Activated CD8-positive, alpha-beta T cell treated with anti-CD3 and anti-CD28 coated beads for 36 hours (primary cell): ENCODE measurements at regions not wholly inside any gene's neighbourhood (a gene's known extent, or its start where the extent isn't known, plus 50 kb on each side); places are given as distances from the start of the nearest gene placed in this dataset.
"Not testable (repeated sequence)": the region's sequence is repeated elsewhere in the genome, so short reads cannot be mapped to it uniquely, and the experiment has no call there.

ENCODE experiments used
- ATAC-seq: fragments of 200-7000 bp; cut with Tn5 transposase; one replicate; pipeline ENCODE4 v1.10.0; 2021; ENCODE audit warnings: mild to moderate bottlenecking, moderate library complexity
- CTCF ChIA-PET: fragments of 350-600 bp; sonication (Branson Sonifier 250); formaldehyde crosslinking; loops from one replicate; lab custom pipeline; 2021; ENCODE audit warnings: antibody characterized with exemption; lab: Charles Lee
- POLR2A ChIA-PET: fragments of 350-600 bp; sonication (Branson Sonifier 250); formaldehyde crosslinking; loops from one replicate; lab custom pipeline; 2021; ENCODE audit warnings: antibody characterized with exemption; lab: Charles Lee
- DNase-seq: peaks from one replicate; pipeline ENCODE4 v3.0.0-alpha.2; 2020
- H3K27ac Mint-ChIP-seq: one replicate; pipeline ENCODE4 v1.8.0; 2021; ENCODE audit warnings: mild to moderate bottlenecking, mixed read lengths
- H3K27me3 Mint-ChIP-seq: one replicate; pipeline ENCODE4 v1.8.0; 2021; ENCODE audit warnings: mixed read lengths
- H3K36me3 Mint-ChIP-seq: one replicate; pipeline ENCODE4 v1.8.0; 2021; ENCODE audit warnings: low read depth, mixed read lengths
- H3K4me1 Mint-ChIP-seq: one replicate; pipeline ENCODE4 v1.8.0; 2021; ENCODE audit warnings: low read depth, mixed read lengths
- H3K4me3 Mint-ChIP-seq: one replicate; pipeline ENCODE4 v1.8.0; 2021; ENCODE audit warnings: mild to moderate bottlenecking, moderate library complexity, mixed read lengths
- H3K9me3 Mint-ChIP-seq: one replicate; pipeline ENCODE4 v1.8.0; 2021; ENCODE audit warnings: mixed read lengths
- intact Hi-C: fragments of 100-400 bp; cut with micrococcal nuclease; formaldehyde crosslinking; loops from one replicate; pipeline ENCODE4 v1.10.0; 2022
- TF ChIP-seq, protein P1 (sequence below): fragments of 200-600 bp; IDR thresholded peaks from one replicate; pipeline ENCODE4 v1.8.0; 2022; ENCODE audit warnings: antibody characterized with exemption, mild to moderate bottlenecking

- Mint-ChIP-seq H3K36me3 (no peaks in the 10 kb centered on the region), H3K4me3 (no peak overlapping the region), H3K27ac (no peak overlapping the region), H3K4me1 (peaks cover 2% of the 10 kb centered on the region), H3K27me3 (peaks cover 4% of the 10 kb centered on the region), H3K9me3 (peaks cover 2% of the 10 kb centered on the region)
- no peak for ATAC-seq
- ChIA-PET CTCF (interaction anchor here (1.0 kb wide), 1 partner anchor 177 kb away, joined by 3 read pairs; no protein-coding TSS in a partner anchor), POLR2A (interaction anchor here (0.6 kb wide), 1 partner anchor 471 kb away, joined by 3 read pairs; no protein-coding TSS in a partner anchor)
- intact Hi-C loops = no loop called here
- TF ChIP-seq, protein P1, sequence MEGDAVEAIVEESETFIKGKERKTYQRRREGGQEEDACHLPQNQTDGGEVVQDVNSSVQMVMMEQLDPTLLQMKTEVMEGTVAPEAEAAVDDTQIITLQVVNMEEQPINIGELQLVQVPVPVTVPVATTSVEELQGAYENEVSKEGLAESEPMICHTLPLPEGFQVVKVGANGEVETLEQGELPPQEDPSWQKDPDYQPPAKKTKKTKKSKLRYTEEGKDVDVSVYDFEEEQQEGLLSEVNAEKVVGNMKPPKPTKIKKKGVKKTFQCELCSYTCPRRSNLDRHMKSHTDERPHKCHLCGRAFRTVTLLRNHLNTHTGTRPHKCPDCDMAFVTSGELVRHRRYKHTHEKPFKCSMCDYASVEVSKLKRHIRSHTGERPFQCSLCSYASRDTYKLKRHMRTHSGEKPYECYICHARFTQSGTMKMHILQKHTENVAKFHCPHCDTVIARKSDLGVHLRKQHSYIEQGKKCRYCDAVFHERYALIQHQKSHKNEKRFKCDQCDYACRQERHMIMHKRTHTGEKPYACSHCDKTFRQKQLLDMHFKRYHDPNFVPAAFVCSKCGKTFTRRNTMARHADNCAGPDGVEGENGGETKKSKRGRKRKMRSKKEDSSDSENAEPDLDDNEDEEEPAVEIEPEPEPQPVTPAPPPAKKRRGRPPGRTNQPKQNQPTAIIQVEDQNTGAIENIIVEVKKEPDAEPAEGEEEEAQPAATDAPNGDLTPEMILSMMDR = no peak
- no peak for DNase-seq
Observed at GRCh38 chr12:70078161-70078560, 165.1 kb upstream of the CNOT2 start.

GRCh38 chr12:70080566-70080965, 162.7 kb upstream of the CNOT2 start:
- intact Hi-C loops = no loop called here
- TF ChIP-seq, protein P1 = no peak
- Mint-ChIP-seq H3K27me3 (peaks cover 4% of the 10 kb centered on the region), H3K9me3 (peaks cover 2% of the 10 kb centered on the region), H3K27ac (no peak overlapping the region), H3K4me3 (no peak overlapping the region), H3K36me3 (no peaks in the 10 kb centered on the region), H3K4me1 (no peaks in the 10 kb centered on the region)
- no peak for ATAC-seq
- ChIA-PET CTCF (no interaction called here), POLR2A (no interaction called here)
- no peak for DNase-seq

GRCh38 chr12:70082997-70083676, 160.1 kb upstream of the CNOT2 start:
- H3K9me3 Mint-ChIP-seq = peaks cover 2% of the 10 kb centered on the region
- H3K27me3 Mint-ChIP-seq = peaks cover 2% of the 10 kb centered on the region
- H3K4me3 Mint-ChIP-seq = no peak overlapping the region
- CTCF ChIA-PET = no interaction called here
- POLR2A ChIA-PET = no interaction called here
- TF ChIP-seq, protein P1 = no peak
- ATAC-seq (no peak), DNase-seq (no peak)
- H3K27ac Mint-ChIP-seq = no peak overlapping the region
- H3K36me3 Mint-ChIP-seq = no peaks in the 10 kb centered on the region
- H3K4me1 Mint-ChIP-seq = no peaks in the 10 kb centered on the region
- intact Hi-C loops = no loop called here

DNA sequence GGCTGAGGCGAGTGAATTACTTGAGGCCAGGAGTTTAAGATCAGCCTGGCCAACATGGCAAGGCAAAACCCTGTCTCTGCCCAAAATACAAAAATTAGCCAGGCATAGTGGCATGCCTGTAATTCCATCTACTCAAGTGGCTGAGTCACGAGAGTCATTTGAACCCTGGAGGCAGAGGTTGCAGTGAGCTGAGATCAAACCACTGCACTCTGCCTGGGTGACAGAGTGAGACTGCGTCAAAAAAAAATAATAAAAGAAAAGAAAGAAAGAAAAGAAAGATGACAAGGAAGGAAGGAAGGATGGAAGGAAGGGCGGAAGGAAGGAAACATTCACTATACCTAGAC, 159.6 kb upstream of the CNOT2 start:
- Mint-ChIP-seq H3K9me3 (peaks cover 2% of the 10 kb centered on the region), H3K4me1 (no peaks in the 10 kb centered on the region), H3K27ac (no peak overlapping the region), H3K4me3 (no peak overlapping the region), H3K36me3 (no peaks in the 10 kb centered on the region), H3K27me3 (peaks cover 2% of the 10 kb centered on the region)
- TF ChIP-seq, protein P1 = no peak
- no peak for ATAC-seq
- POLR2A ChIA-PET = no interaction called here
- no peak for DNase-seq
- intact Hi-C loops = no loop called here
- CTCF ChIA-PET = interaction anchor here (1.3 kb wide), 1 partner anchor 9 kb away, joined by 3 read pairs; no protein-coding TSS in a partner anchor

DNA sequence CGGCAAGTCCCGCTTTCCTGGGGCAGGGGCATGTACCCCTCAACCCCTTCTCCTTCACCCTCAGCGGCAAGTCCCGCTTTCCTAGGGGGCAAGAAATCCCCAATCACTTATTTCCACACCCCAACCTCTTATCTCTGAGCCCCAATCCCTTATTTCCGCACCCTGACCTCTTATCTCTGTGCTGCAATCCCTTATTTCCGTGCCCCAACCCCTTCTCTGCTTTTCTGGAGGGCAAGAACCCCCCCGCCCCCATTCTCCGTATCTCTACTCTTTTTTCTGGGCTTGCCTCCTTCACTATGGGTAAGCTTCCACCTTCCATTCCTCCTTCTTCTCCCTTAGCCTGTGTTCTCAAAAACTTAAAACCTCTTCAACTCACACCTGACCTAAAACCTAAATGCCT, 156.9 kb upstream of the CNOT2 start:
- POLR2A ChIA-PET, H3K9me3 Mint-ChIP-seq, DNase-seq, H3K36me3 Mint-ChIP-seq, H3K4me3 Mint-ChIP-seq, CTCF ChIA-PET, H3K27me3 Mint-ChIP-seq, H3K4me1 Mint-ChIP-seq, ATAC-seq, H3K27ac Mint-ChIP-seq, intact Hi-C loops: not testable (repeated sequence)
